ENCODE measurements at regions not wholly inside any gene's neighbourhood (a gene's known extent, or its start where the extent isn't known, plus 50 kb on each side); places are given as distances from the start of the nearest gene placed in this dataset.

DNA sequence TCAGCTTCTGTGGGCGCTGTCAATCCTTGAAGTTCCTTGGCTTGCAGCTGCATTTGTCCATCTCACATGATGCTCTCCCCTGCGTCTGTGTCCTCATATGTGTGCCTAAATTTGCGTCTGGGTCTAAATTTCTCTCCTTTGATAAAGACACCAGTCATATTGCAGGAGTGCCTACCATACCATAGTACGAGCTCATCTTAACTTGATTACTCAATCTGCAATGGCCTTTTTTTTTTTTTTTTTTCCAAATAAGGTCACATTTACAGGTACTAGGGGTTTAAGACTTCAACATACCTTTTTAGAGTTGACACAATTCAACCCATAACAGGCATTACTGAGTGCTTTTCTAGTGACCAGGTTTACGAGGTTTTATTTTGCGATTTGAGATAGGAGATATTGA lies 233.3 kb upstream of the TBX3 start:
- FAIRE-seq (no peak), DNase-seq (ENCODE audit: low read depth in 1 of 2, low spot score in 2 of 2) (no peak)
- 0 out of 4 replicates have a peak, but pooled peaks cover 0 to 5% of the 10 kb centered on the region in 2 experiments for H3K9me3 ChIP-seq (ENCODE audit: insufficient read depth in 2 of 2, low read depth in 1 of 2, low read length in 1 of 2)
- CTCF ChIA-PET (ENCODE audit: partially characterized antibody) = interaction anchor here (0.6 to 1.0 kb wide), 2 partner anchors 241 to 416 kb away, joined by 3 read pairs; no protein-coding TSS in a partner anchor
- H3K4me3 ChIP-seq (ENCODE audit: extremely low read depth in 1 of 4, insufficient read depth in 2 of 4, low read depth in 3 of 4, low read length in 4 of 4) = no peak overlapping the region
- no peak overlapping the region for H3K14ac ChIP-seq (ENCODE audit: insufficient read length)
- H4K91ac ChIP-seq (replicated peaks; ENCODE audit: insufficient read length, low read length) = no peak overlapping the region
- no peak overlapping the region for H2BK5ac ChIP-seq (ENCODE audit: low read depth, low read length)
- H3K4me2 ChIP-seq (ENCODE audit: insufficient read depth in 1 of 2, low read depth in 2 of 2, low read length in 2 of 2) = no peak overlapping the region
- H2BK120ac ChIP-seq (replicated peaks; ENCODE audit: low read depth, low read length) = no peak overlapping the region
- TF ChIP-seq CHD1 (IDR thresholded peaks at IDR 0.05; ENCODE audit: low read depth, low read length) (no peak), CEBPB (IDR thresholded peaks at IDR 0.05; ENCODE audit: low read depth, low read length) (no peak), TAF7 (optimal IDR thresholded peaks at IDR 0.05; ENCODE audit: borderline replicate concordance, low read depth, low read length) (no peak), HDAC6 (IDR thresholded peaks at IDR 0.05; ENCODE audit: low read depth, low read length) (no peak), SP1 (IDR thresholded peaks at IDR 0.05; ENCODE audit: low read depth, low read length) (no peak), KDM5A (IDR thresholded peaks at IDR 0.05; ENCODE audit: low read length) (no peak), ASH2L (IDR thresholded peaks at IDR 0.05; ENCODE audit: low read length) (no peak)
- TF ChIP-seq, protein P1, sequence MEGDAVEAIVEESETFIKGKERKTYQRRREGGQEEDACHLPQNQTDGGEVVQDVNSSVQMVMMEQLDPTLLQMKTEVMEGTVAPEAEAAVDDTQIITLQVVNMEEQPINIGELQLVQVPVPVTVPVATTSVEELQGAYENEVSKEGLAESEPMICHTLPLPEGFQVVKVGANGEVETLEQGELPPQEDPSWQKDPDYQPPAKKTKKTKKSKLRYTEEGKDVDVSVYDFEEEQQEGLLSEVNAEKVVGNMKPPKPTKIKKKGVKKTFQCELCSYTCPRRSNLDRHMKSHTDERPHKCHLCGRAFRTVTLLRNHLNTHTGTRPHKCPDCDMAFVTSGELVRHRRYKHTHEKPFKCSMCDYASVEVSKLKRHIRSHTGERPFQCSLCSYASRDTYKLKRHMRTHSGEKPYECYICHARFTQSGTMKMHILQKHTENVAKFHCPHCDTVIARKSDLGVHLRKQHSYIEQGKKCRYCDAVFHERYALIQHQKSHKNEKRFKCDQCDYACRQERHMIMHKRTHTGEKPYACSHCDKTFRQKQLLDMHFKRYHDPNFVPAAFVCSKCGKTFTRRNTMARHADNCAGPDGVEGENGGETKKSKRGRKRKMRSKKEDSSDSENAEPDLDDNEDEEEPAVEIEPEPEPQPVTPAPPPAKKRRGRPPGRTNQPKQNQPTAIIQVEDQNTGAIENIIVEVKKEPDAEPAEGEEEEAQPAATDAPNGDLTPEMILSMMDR (IDR thresholded peaks at IDR 0.05; ENCODE audit: control extremely low read depth in 1 of 3, insufficient read depth in 1 of 3, low read depth in 1 of 3, low read length in 3 of 3) = no peak
- no peak overlapping the region for H3K9ac ChIP-seq (replicated peaks in 1 of 4; ENCODE audit: extremely low read depth in 1 of 4, low read depth in 3 of 4, low read length in 3 of 4)
- no peak overlapping the region for H3K23ac ChIP-seq (ENCODE audit: insufficient read length)
- POLR2A ChIA-PET (ENCODE audit: partially characterized antibody) = interaction anchor here (0.6 kb wide), 1 partner anchor 172 kb away, joined by 3 read pairs; no protein-coding TSS in a partner anchor
- no peaks in the 10 kb centered on the region for H3K4me1 ChIP-seq (replicated peaks in 1 of 4; ENCODE audit: control insufficient read depth in 3 of 4, insufficient read depth in 4 of 4, low read length in 3 of 4)
- H3K56ac ChIP-seq (replicated peaks; ENCODE audit: insufficient read length, low read depth, low read length) = no peak overlapping the region
- 92% methylated on average over 6 of the region's 6 CpGs; no CpG with 5 or more reads in 1 of the 2 experiments for WGBS, 2 experiments (ENCODE audit: extremely low coverage in 1 of 2, insufficient coverage in 1 of 2, insufficient read length in 1 of 2, insufficient replicate concordance in 2 of 2, low coverage in 1 of 2, low lambda C conversion rate in 2 of 2, missing lambda C conversion rate in 1 of 2)
- no peaks in the 10 kb centered on the region for H3K36me3 ChIP-seq (ENCODE audit: control insufficient read depth in 2 of 4, insufficient read depth in 4 of 4, low read length in 3 of 4)
- no peak overlapping the region for H3K4ac ChIP-seq (replicated peaks; ENCODE audit: insufficient read length, low read depth, low read length)
- no peak overlapping the region for H4K5ac ChIP-seq (ENCODE audit: insufficient read length, low read depth, low read length)
- no peak overlapping the region for H2BK15ac ChIP-seq (ENCODE audit: low read length)
- H3K79me1 ChIP-seq (ENCODE audit: low read depth, low read length) = no peaks in the 10 kb centered on the region
- H3K27me3 ChIP-seq (replicated peaks in 1 of 4; ENCODE audit: control insufficient read depth in 3 of 4, extremely low read depth in 1 of 4, insufficient read depth in 3 of 4, low read length in 3 of 4) = no peaks in the 10 kb centered on the region
- H3K79me2 ChIP-seq (ENCODE audit: control insufficient read depth in 1 of 2, insufficient read depth in 2 of 2, low read length in 2 of 2) = no peaks in the 10 kb centered on the region
- H3K18ac ChIP-seq (ENCODE audit: extremely low read depth, low read length) = no peak overlapping the region
- H3K27ac ChIP-seq (ENCODE audit: low read depth, low read length) = no peak overlapping the region
- no peaks in the 10 kb centered on the region for H4K20me1 ChIP-seq (replicated peaks in 1 of 2; ENCODE audit: control insufficient read depth in 1 of 2, insufficient read depth in 2 of 2, low read length in 2 of 2)
- no peak overlapping the region for H2AK5ac ChIP-seq (ENCODE audit: low read depth, low read length)
- no peak overlapping the region for H2BK12ac ChIP-seq (ENCODE audit: low read depth, low read length)
- H2AFZ ChIP-seq (ENCODE audit: low read length) = no peak overlapping the region
- no peak overlapping the region for H2BK20ac ChIP-seq (ENCODE audit: low read length)
- no peaks in the 10 kb centered on the region for H3K23me2 ChIP-seq (ENCODE audit: low read depth, low read length)
- H4K8ac ChIP-seq (ENCODE audit: extremely low read depth, insufficient read depth, low read length) = no peak overlapping the region

Measured in H1 (cell line).